ENCODE measurements at regions not wholly inside any gene's neighbourhood (a gene's known extent, or its start where the extent isn't known, plus 50 kb on each side); places are given as distances from the start of the nearest gene placed in this dataset.
A peak's percentile ranks its signal among the peaks of the same experiment; 100 is the strongest.

- TF ChIP-seq EZH2phosphoT487 (IDR thresholded peaks at IDR 0.05; ENCODE audit: insufficient read depth, low read depth) (no peak), EZH2 (IDR thresholded peaks at IDR 0.05; ENCODE audit: insufficient read depth, poor library complexity, severe bottlenecking) (no peak)
- H3K4me2 ChIP-seq (ENCODE audit: unreplicated experiment): no peak overlapping the region
- H3K9me3 ChIP-seq (ENCODE audit: low read depth): no peaks in the 10 kb centered on the region
- DNase-seq: no peak
- H2AFZ ChIP-seq: no peak overlapping the region
- peaks cover 20% of the 10 kb centered on the region for H3K4me1 ChIP-seq (ENCODE audit: insufficient read depth)
- no peak overlapping the region for H3K9ac ChIP-seq
- H3K27ac ChIP-seq: no peak overlapping the region
- peaks cover 14% of the 10 kb centered on the region; the same call in 1 of the 2 replicates for H3F3A ChIP-seq (ENCODE audit: insufficient read depth)
- no peak overlapping the region for H3K4me3 ChIP-seq
- H3K27me3 ChIP-seq (replicated peaks; ENCODE audit: insufficient read depth): no peaks in the 10 kb centered on the region
- no peaks in the 10 kb centered on the region for H4K20me1 ChIP-seq (ENCODE audit: insufficient read depth)
- no peaks in the 10 kb centered on the region for H3K79me2 ChIP-seq (ENCODE audit: insufficient read depth)
- H3K36me3 ChIP-seq (ENCODE audit: low read depth): no peaks in the 10 kb centered on the region
- H3K9me2 ChIP-seq (ENCODE audit: insufficient read depth): no peaks in the 10 kb centered on the region
- in situ Hi-C loops (cut with MboI): no loop called here
These were observed 352.2 kb downstream of the METTL15 start for GRCh38 chr11:28460348-28460747.

GRCh38 chr11:28459912-28460311 is 351.7 kb downstream of the METTL15 start:
- Histone ChIP-seq H3K27me3 (replicated peaks; ENCODE audit: insufficient read depth) (no peaks in the 10 kb centered on the region), H3K9me3 (ENCODE audit: low read depth) (no peaks in the 10 kb centered on the region), H3K9ac (no peak overlapping the region), H3K4me2 (ENCODE audit: unreplicated experiment) (no peak overlapping the region), H3K9me2 (ENCODE audit: insufficient read depth) (no peaks in the 10 kb centered on the region), H3K27ac (no peak overlapping the region), H3K36me3 (ENCODE audit: low read depth) (no peaks in the 10 kb centered on the region), H2AFZ (no peak overlapping the region), H3K79me2 (ENCODE audit: insufficient read depth) (no peaks in the 10 kb centered on the region), H3K4me3 (no peak overlapping the region), H3K4me1 (ENCODE audit: insufficient read depth) (peaks cover 20% of the 10 kb centered on the region), H4K20me1 (ENCODE audit: insufficient read depth) (no peaks in the 10 kb centered on the region), H3F3A (ENCODE audit: insufficient read depth) (peaks cover 14% of the 10 kb centered on the region; the same call in 1 of the 2 replicates)
- no peak for TF ChIP-seq EZH2phosphoT487 (IDR thresholded peaks at IDR 0.05; ENCODE audit: insufficient read depth, low read depth)
- TF ChIP-seq EZH2 (IDR thresholded peaks at IDR 0.05; ENCODE audit: insufficient read depth, poor library complexity, severe bottlenecking): no peak
- 65 to 77% methylated on average over 2 of the region's 2 CpGs for WGBS, 2 experiments (ENCODE audit: low coverage in 1 of 2, low lambda C conversion rate in 2 of 2, missing lambda C conversion rate in 2 of 2)
- no peak for DNase-seq
- in situ Hi-C loops (cut with MboI): no loop called here

GRCh38 chr11:28457481-28458065 is 349.4 kb downstream of the METTL15 start:
- Histone ChIP-seq H4K20me1 (ENCODE audit: insufficient read depth) (no peaks in the 10 kb centered on the region), H3K4me1 (ENCODE audit: insufficient read depth) (peaks cover 20% of the 10 kb centered on the region), H2AFZ (no peak overlapping the region), H3K36me3 (ENCODE audit: low read depth) (no peaks in the 10 kb centered on the region), H3K9me2 (ENCODE audit: insufficient read depth) (no peaks in the 10 kb centered on the region), H3K27ac (no peak overlapping the region), H3K27me3 (replicated peaks; ENCODE audit: insufficient read depth) (no peaks in the 10 kb centered on the region), H3K9ac (no peak overlapping the region), H3K4me3 (no peak overlapping the region), H3K79me2 (ENCODE audit: insufficient read depth) (no peaks in the 10 kb centered on the region), H3F3A (ENCODE audit: insufficient read depth) (peaks cover 14% of the 10 kb centered on the region; the same call in 1 of the 2 replicates), H3K9me3 (ENCODE audit: low read depth) (no peaks in the 10 kb centered on the region), H3K4me2 (ENCODE audit: unreplicated experiment) (no peak overlapping the region)
- TF ChIP-seq EZH2phosphoT487 (IDR thresholded peaks at IDR 0.05; ENCODE audit: insufficient read depth, low read depth): no peak
- TF ChIP-seq EZH2 (IDR thresholded peaks at IDR 0.05; ENCODE audit: insufficient read depth, poor library complexity, severe bottlenecking): no peak
- in situ Hi-C loops (cut with MboI): no loop called here
- DNase-seq: no peak
- 74 to 75% methylated on average over 5 of the region's 5 CpGs for WGBS, 2 experiments (ENCODE audit: low coverage in 1 of 2, low lambda C conversion rate in 2 of 2, missing lambda C conversion rate in 2 of 2)

GRCh38 chr11:28448186-28448585 is 340.0 kb downstream of the METTL15 start:
- Histone ChIP-seq H3K79me2 (ENCODE audit: insufficient read depth) (no peaks in the 10 kb centered on the region), H3K4me3 (no peak overlapping the region), H3K36me3 (ENCODE audit: low read depth) (no peaks in the 10 kb centered on the region), H3K4me1 (ENCODE audit: insufficient read depth) (peaks cover 20% of the 10 kb centered on the region), H2AFZ (no peak overlapping the region), H3K9me3 (ENCODE audit: low read depth) (no peaks in the 10 kb centered on the region), H3F3A (ENCODE audit: insufficient read depth) (no peaks in the 10 kb centered on the region), H4K20me1 (ENCODE audit: insufficient read depth) (no peaks in the 10 kb centered on the region), H3K27ac (no peak overlapping the region), H3K9ac (no peak overlapping the region), H3K9me2 (ENCODE audit: insufficient read depth) (no peaks in the 10 kb centered on the region), H3K27me3 (replicated peaks; ENCODE audit: insufficient read depth) (no peaks in the 10 kb centered on the region), H3K4me2 (ENCODE audit: unreplicated experiment) (no peak overlapping the region)
- TF ChIP-seq EZH2phosphoT487 (IDR thresholded peaks at IDR 0.05; ENCODE audit: insufficient read depth, low read depth): no peak
- TF ChIP-seq EZH2 (IDR thresholded peaks at IDR 0.05; ENCODE audit: insufficient read depth, poor library complexity, severe bottlenecking): no peak
- peak; percentile 33 for DNase-seq
- in situ Hi-C loops (cut with MboI): no loop called here
- WGBS, 2 experiments (ENCODE audit: low coverage in 1 of 2, low lambda C conversion rate in 2 of 2, missing lambda C conversion rate in 2 of 2): 82 to 88% methylated on average over 2 of the region's 2 CpGs

- peaks cover 20% of the 10 kb centered on the region for H3K4me1 ChIP-seq (ENCODE audit: insufficient read depth)
- no peaks in the 10 kb centered on the region for H3K9me2 ChIP-seq (ENCODE audit: insufficient read depth)
- no peaks in the 10 kb centered on the region for H3K36me3 ChIP-seq (ENCODE audit: low read depth)
- no peak overlapping the region for H3K9ac ChIP-seq
- peak; percentile 44 for DNase-seq
- TF ChIP-seq EZH2phosphoT487 (IDR thresholded peaks at IDR 0.05; ENCODE audit: insufficient read depth, low read depth) (no peak), EZH2 (IDR thresholded peaks at IDR 0.05; ENCODE audit: insufficient read depth, poor library complexity, severe bottlenecking) (no peak)
- no peak overlapping the region for H2AFZ ChIP-seq
- 0 out of 2 replicates have a peak overlapping the region, but pooled peaks have one; percentile 9 for H3K27ac ChIP-seq
- in situ Hi-C loops (cut with MboI): no loop called here
- no peak overlapping the region for H3K4me2 ChIP-seq (ENCODE audit: unreplicated experiment)
- no peaks in the 10 kb centered on the region for H3K9me3 ChIP-seq (ENCODE audit: low read depth)
- no peaks in the 10 kb centered on the region for H4K20me1 ChIP-seq (ENCODE audit: insufficient read depth)
- H3K27me3 ChIP-seq (replicated peaks; ENCODE audit: insufficient read depth): no peaks in the 10 kb centered on the region
- H3K79me2 ChIP-seq (ENCODE audit: insufficient read depth): no peaks in the 10 kb centered on the region
- no peaks in the 10 kb centered on the region for H3F3A ChIP-seq (ENCODE audit: insufficient read depth)
- 2 to 4% methylated on average over 1 of the region's 1 CpG for WGBS, 2 experiments (ENCODE audit: low coverage in 1 of 2, low lambda C conversion rate in 2 of 2, missing lambda C conversion rate in 2 of 2)
- no peak overlapping the region for H3K4me3 ChIP-seq
These were observed 339.0 kb downstream of the METTL15 start for GRCh38 chr11:28447226-28447625.
